ENCODE measurements at regions not wholly inside any gene's neighbourhood (a gene's known extent, or its start where the extent isn't known, plus 50 kb on each side); places are given as distances from the start of the nearest gene placed in this dataset.
"Not testable (repeated sequence)": the region's sequence is repeated elsewhere in the genome, so short reads cannot be mapped to it uniquely, and the experiment has no call there.

- no peak for DNase-seq
- Histone ChIP-seq H3K27ac (ENCODE audit: low read depth, low read length) (no peak overlapping the region), H3K9me3 (ENCODE audit: low read length) (no peaks in the 10 kb centered on the region), H3K4me1 (ENCODE audit: insufficient read depth, low read length) (no peaks in the 10 kb centered on the region), H3K36me3 (ENCODE audit: insufficient read depth, low read length) (no peaks in the 10 kb centered on the region), H3K4me3 (ENCODE audit: low read length) (no peak overlapping the region), H3K27me3 (ENCODE audit: insufficient read depth, low read length, poor library complexity, severe bottlenecking) (no peaks in the 10 kb centered on the region)
- POLR2A ChIA-PET: no interaction called here
- H3K27me3 Mint-ChIP-seq: peaks cover 0 to 1% of the 10 kb centered on the region in 2 donors
- no peak overlapping the region for H3K4me3 Mint-ChIP-seq
- peaks cover 8 to 20% (median 10%) of the 10 kb centered on the region in 5 donors for H3K9me3 Mint-ChIP-seq
- no peaks in the 10 kb centered on the region for H3K36me3 Mint-ChIP-seq
- CTCF ChIA-PET: no interaction called here
- H3K27ac Mint-ChIP-seq: no peak overlapping the region
- H3K4me1 Mint-ChIP-seq: no peaks in the 10 kb centered on the region
These were observed 1176.9 kb downstream of the TYW1 start for GRCh38 chr7:68173513-68173912.

GRCh38 chr7:68176974-68177373 is 1180.3 kb downstream of the TYW1 start:
- Mint-ChIP-seq H3K9me3 (peaks cover 5 to 15% (median 7%) of the 10 kb centered on the region in 5 donors), H3K27me3 (peaks cover 0 to 1% of the 10 kb centered on the region in 2 donors), H3K27ac (no peak overlapping the region), H3K36me3 (no peaks in the 10 kb centered on the region), H3K4me1 (no peaks in the 10 kb centered on the region), H3K4me3 (no peak overlapping the region)
- ChIA-PET POLR2A (no interaction called here), CTCF (no interaction called here)
- no peak overlapping the region for H3K4me3 ChIP-seq (ENCODE audit: low read length)
- no peaks in the 10 kb centered on the region for H3K27me3 ChIP-seq (ENCODE audit: insufficient read depth, low read length, poor library complexity, severe bottlenecking)
- no peak overlapping the region for H3K27ac ChIP-seq (ENCODE audit: low read depth, low read length)
- no peaks in the 10 kb centered on the region for H3K4me1 ChIP-seq (ENCODE audit: insufficient read depth, low read length)
- DNase-seq: no peak
- H3K9me3 ChIP-seq (ENCODE audit: low read length): no peaks in the 10 kb centered on the region
- H3K36me3 ChIP-seq (ENCODE audit: insufficient read depth, low read length): no peaks in the 10 kb centered on the region

- H3K27me3 Mint-ChIP-seq: peaks cover 0 to 1% of the 10 kb centered on the region in 2 donors
- DNase-seq: no peak
- ChIA-PET POLR2A (no interaction called here), CTCF (no interaction called here)
- H3K36me3 Mint-ChIP-seq: no peaks in the 10 kb centered on the region
- no peak overlapping the region for H3K27ac Mint-ChIP-seq
- H3K36me3 ChIP-seq (ENCODE audit: insufficient read depth, low read length): no peaks in the 10 kb centered on the region
- no peaks in the 10 kb centered on the region for H3K4me1 ChIP-seq (ENCODE audit: insufficient read depth, low read length)
- no peaks in the 10 kb centered on the region for H3K4me1 Mint-ChIP-seq
- H3K9me3 Mint-ChIP-seq: peaks cover 0 to 13% (median 10%) of the 10 kb centered on the region in 5 donors
- no peak overlapping the region for H3K27ac ChIP-seq (ENCODE audit: low read depth, low read length)
- H3K4me3 ChIP-seq (ENCODE audit: low read length): no peak overlapping the region
- H3K4me3 Mint-ChIP-seq: no peak overlapping the region
- no peaks in the 10 kb centered on the region for H3K27me3 ChIP-seq (ENCODE audit: insufficient read depth, low read length, poor library complexity, severe bottlenecking)
- H3K9me3 ChIP-seq (ENCODE audit: low read length): no peaks in the 10 kb centered on the region
These were observed 1184.1 kb downstream of the TYW1 start for GRCh38 chr7:68180761-68181160.

GRCh38 chr7:68183176-68183575 is 1186.5 kb downstream of the TYW1 start:
- ChIA-PET POLR2A (no interaction called here), CTCF (no interaction called here)
- H3K27ac Mint-ChIP-seq: no peak overlapping the region
- peaks cover 4 to 12% (median 7%) of the 10 kb centered on the region in 5 donors for H3K9me3 Mint-ChIP-seq
- Histone ChIP-seq H3K9me3 (ENCODE audit: low read length) (no peaks in the 10 kb centered on the region), H3K4me3 (ENCODE audit: low read length) (no peak overlapping the region), H3K4me1 (ENCODE audit: insufficient read depth, low read length) (no peaks in the 10 kb centered on the region), H3K36me3 (ENCODE audit: insufficient read depth, low read length) (no peaks in the 10 kb centered on the region), H3K27ac (ENCODE audit: low read depth, low read length) (no peak overlapping the region), H3K27me3 (ENCODE audit: insufficient read depth, low read length, poor library complexity, severe bottlenecking) (no peaks in the 10 kb centered on the region)
- H3K27me3 Mint-ChIP-seq: no peaks in the 10 kb centered on the region
- no peak overlapping the region for H3K4me3 Mint-ChIP-seq
- H3K36me3 Mint-ChIP-seq: no peaks in the 10 kb centered on the region
- no peaks in the 10 kb centered on the region for H3K4me1 Mint-ChIP-seq
- DNase-seq: no peak

GRCh38 chr7:68185631-68186456 is 1189.2 kb downstream of the TYW1 start:
- no peak overlapping the region for H3K27ac ChIP-seq (ENCODE audit: low read depth, low read length)
- no peak overlapping the region for H3K4me3 ChIP-seq (ENCODE audit: low read length)
- H3K4me1 ChIP-seq (ENCODE audit: insufficient read depth, low read length): no peaks in the 10 kb centered on the region
- no peaks in the 10 kb centered on the region for H3K4me1 Mint-ChIP-seq
- peaks cover 0 to 17% (median 7%) of the 10 kb centered on the region in 5 donors for H3K9me3 Mint-ChIP-seq
- H3K9me3 ChIP-seq (ENCODE audit: low read length): no peaks in the 10 kb centered on the region
- H3K27me3 Mint-ChIP-seq: no peaks in the 10 kb centered on the region
- no peaks in the 10 kb centered on the region for H3K36me3 Mint-ChIP-seq
- CTCF ChIA-PET: no interaction called here
- DNase-seq: no peak
- H3K27me3 ChIP-seq (ENCODE audit: insufficient read depth, low read length, poor library complexity, severe bottlenecking): no peaks in the 10 kb centered on the region
- no peaks in the 10 kb centered on the region for H3K36me3 ChIP-seq (ENCODE audit: insufficient read depth, low read length)
- H3K27ac Mint-ChIP-seq: no peak overlapping the region
- H3K4me3 Mint-ChIP-seq: no peak overlapping the region
- POLR2A ChIA-PET: no interaction called here

GRCh38 chr7:68187532-68187931 is 1190.9 kb downstream of the TYW1 start:
- Histone ChIP-seq H3K9me3 (ENCODE audit: low read length) (no peaks in the 10 kb centered on the region), H3K4me3 (ENCODE audit: low read length) (no peak overlapping the region), H3K4me1 (ENCODE audit: insufficient read depth, low read length) (no peaks in the 10 kb centered on the region), H3K36me3 (ENCODE audit: insufficient read depth, low read length) (no peaks in the 10 kb centered on the region), H3K27ac (ENCODE audit: low read depth, low read length) (no peak overlapping the region), H3K27me3 (ENCODE audit: insufficient read depth, low read length, poor library complexity, severe bottlenecking) (no peaks in the 10 kb centered on the region)
- CTCF ChIA-PET: no interaction called here
- H3K4me3 Mint-ChIP-seq: no peak overlapping the region
- H3K27me3 Mint-ChIP-seq: no peaks in the 10 kb centered on the region
- H3K27ac Mint-ChIP-seq: no peak overlapping the region
- no peaks in the 10 kb centered on the region for H3K36me3 Mint-ChIP-seq
- POLR2A ChIA-PET: no interaction called here
- no peaks in the 10 kb centered on the region for H3K4me1 Mint-ChIP-seq
- DNase-seq: no peak
- H3K9me3 Mint-ChIP-seq: peaks cover 0 to 20% (median 13%) of the 10 kb centered on the region in 5 donors

GRCh38 chr7:68192941-68193340 is 1196.3 kb downstream of the TYW1 start:
- CTCF ChIA-PET: no interaction called here
- no peaks in the 10 kb centered on the region for H3K36me3 ChIP-seq (ENCODE audit: insufficient read depth, low read length)
- no peaks in the 10 kb centered on the region for H3K27me3 ChIP-seq (ENCODE audit: insufficient read depth, low read length, poor library complexity, severe bottlenecking)
- no peaks in the 10 kb centered on the region for H3K4me1 ChIP-seq (ENCODE audit: insufficient read depth, low read length)
- H3K9me3 Mint-ChIP-seq: peaks cover 9 to 34% (median 21%) of the 10 kb centered on the region in 5 donors
- POLR2A ChIA-PET: no interaction called here
- DNase-seq: no peak
- no peaks in the 10 kb centered on the region for H3K36me3 Mint-ChIP-seq
- H3K27ac Mint-ChIP-seq: no peak overlapping the region
- peaks cover 0 to 1% of the 10 kb centered on the region in 2 donors for H3K27me3 Mint-ChIP-seq
- no peaks in the 10 kb centered on the region for H3K4me1 Mint-ChIP-seq
- no peaks in the 10 kb centered on the region for H3K9me3 ChIP-seq (ENCODE audit: low read length)
- H3K4me3 ChIP-seq (ENCODE audit: low read length): no peak overlapping the region
- no peak overlapping the region for H3K27ac ChIP-seq (ENCODE audit: low read depth, low read length)
- no peak overlapping the region for H3K4me3 Mint-ChIP-seq

- H3K27ac ChIP-seq (ENCODE audit: low read depth, low read length); H3K4me3 ChIP-seq (ENCODE audit: low read length); H3K27me3 ChIP-seq (ENCODE audit: insufficient read depth, low read length, poor library complexity, severe bottlenecking); H3K4me1 ChIP-seq (ENCODE audit: insufficient read depth, low read length); H3K4me3 Mint-ChIP-seq; CTCF ChIA-PET; H3K27me3 Mint-ChIP-seq; POLR2A ChIA-PET; H3K36me3 ChIP-seq (ENCODE audit: insufficient read depth, low read length); H3K36me3 Mint-ChIP-seq; H3K4me1 Mint-ChIP-seq; DNase-seq; H3K27ac Mint-ChIP-seq; H3K9me3 ChIP-seq (ENCODE audit: low read length): not testable (repeated sequence)
- H3K9me3 Mint-ChIP-seq: peaks cover 12 to 29% (median 20%) of the 10 kb centered on the region in 5 donors
These were observed 1199.0 kb downstream of the TYW1 start for GRCh38 chr7:68195642-68196041.
